ENCODE measurements at regions not wholly inside any gene's neighbourhood (a gene's known extent, or its start where the extent isn't known, plus 50 kb on each side); places are given as distances from the start of the nearest gene placed in this dataset.

- TF ChIP-seq CBX2 (IDR thresholded peaks at IDR 0.05; ENCODE audit: borderline replicate concordance, low read depth) (no peak), PHF8 (IDR thresholded peaks at IDR 0.05; ENCODE audit: borderline replicate concordance, low read depth) (no peak), NPAS2 (CRISPR knock-in tag; IDR thresholded peaks at IDR 0.05; ENCODE audit: borderline replicate concordance) (no peak), HES2 (IDR thresholded peaks at IDR 0.05) (no peak), HOXB13 (CRISPR knock-in tag; IDR thresholded peaks at IDR 0.05; ENCODE audit: low read depth) (no peak; the same call in 1 of the 2 replicates), FOSB (CRISPR knock-in tag; IDR thresholded peaks at IDR 0.05) (no peak), ZC3H11A (IDR thresholded peaks at IDR 0.05) (no peak), CTCF (IDR thresholded peaks at IDR 0.05) (no peak), FOSL2 (IDR thresholded peaks at IDR 0.05) (peak; percentile 70), FOSL2 (CRISPR knock-in tag; IDR thresholded peaks at IDR 0.05) (peak; percentile 94), HMGXB4 (CRISPR knock-in tag; IDR thresholded peaks at IDR 0.05; ENCODE audit: borderline replicate concordance) (no peak), TFCP2L1 (CRISPR knock-in tag; IDR thresholded peaks at IDR 0.05) (no peak), HOXB5 (CRISPR knock-in tag; IDR thresholded peaks at IDR 0.05) (peak; percentile 75), FOXS1 (CRISPR knock-in tag; IDR thresholded peaks at IDR 0.05) (peak; percentile 70; the same call in 1 of the 2 replicates), CBX8 (IDR thresholded peaks at IDR 0.05) (no peak), SMC3 (IDR thresholded peaks at IDR 0.05) (peak; percentile 44), TP53 (CRISPR knock-in tag; IDR thresholded peaks at IDR 0.05) (no peak), HDAC2 (IDR thresholded peaks at IDR 0.05) (no peak), EP300 (IDR thresholded peaks at IDR 0.05) (peak; percentile 72 to 94; a peak in 4 of 5 replicates), JUN (IDR thresholded peaks at IDR 0.05) (peak; percentile 62 to 80; a peak in 3 of 5 replicates), JUNB (IDR thresholded peaks at IDR 0.05) (peak; percentile 93), POLR2A (IDR thresholded peaks at IDR 0.05; ENCODE audit: low read length) (no peak), ELK1 (IDR thresholded peaks at IDR 0.05; ENCODE audit: low read depth, low read length) (no peak), RNF2 (IDR thresholded peaks at IDR 0.05; ENCODE audit: borderline replicate concordance, low read depth) (no peak), HOXA7 (CRISPR knock-in tag; IDR thresholded peaks at IDR 0.05) (no peak), MAFK (IDR thresholded peaks at IDR 0.05; ENCODE audit: partially characterized antibody) (no peak), EHF (CRISPR knock-in tag; IDR thresholded peaks at IDR 0.05) (peak; percentile 13; the same call in 1 of the 2 replicates), MYC (IDR thresholded peaks at IDR 0.05; ENCODE audit: borderline replicate concordance, low read length) (no peak), KDM5A (IDR thresholded peaks at IDR 0.05) (no peak), E2F6 (IDR thresholded peaks at IDR 0.05; ENCODE audit: borderline replicate concordance, low read depth) (no peak), ESRRA (IDR thresholded peaks at IDR 0.05; ENCODE audit: borderline replicate concordance, low read length) (no peak), ZNF302 (CRISPR knock-in tag; IDR thresholded peaks at IDR 0.05) (no peak), KDM1A (IDR thresholded peaks at IDR 0.05; ENCODE audit: low read depth) (no peak), EHMT2 (IDR thresholded peaks at IDR 0.05; ENCODE audit: low read depth) (no peak), RAD21 (conservative IDR thresholded peaks at IDR 0.05 in 1 of 2, IDR thresholded peaks at IDR 0.05 in 1 of 2) (peak; percentile 33 to 52; a peak in 3 of 5 replicates), NFE2L2 (conservative IDR thresholded peaks at IDR 0.05; ENCODE audit: low read length) (no peak), BCL3 (IDR thresholded peaks at IDR 0.05) (peak; percentile 62; the same call in 1 of the 3 replicates), PBX3 (IDR thresholded peaks at IDR 0.05) (peak; percentile 66; the same call in 1 of the 2 replicates)
Observed at GRCh38 chr6:105596284-105596755, 193.4 kb upstream of the PREP start (continued).
